GM21576 (cell line): ENCODE measurements at regions not wholly inside any gene's neighbourhood (a gene's known extent, or its start where the extent isn't known, plus 50 kb on each side); places are given as distances from the start of the nearest gene placed in this dataset.

Experiments used
- ATAC-seq: cut with Tn5 transposase; IDR thresholded peaks from one replicate; pipeline ENCODE4 v1.9.1; 2021; ENCODE audit warnings: mild to moderate bottlenecking, moderate library complexity; ENCODE audit not compliant: unreplicated experiment

GRCh38 chr13:109899316-109899715, 112.9 kb upstream of the IRS2 start:
- ATAC-seq: no peak

DNA sequence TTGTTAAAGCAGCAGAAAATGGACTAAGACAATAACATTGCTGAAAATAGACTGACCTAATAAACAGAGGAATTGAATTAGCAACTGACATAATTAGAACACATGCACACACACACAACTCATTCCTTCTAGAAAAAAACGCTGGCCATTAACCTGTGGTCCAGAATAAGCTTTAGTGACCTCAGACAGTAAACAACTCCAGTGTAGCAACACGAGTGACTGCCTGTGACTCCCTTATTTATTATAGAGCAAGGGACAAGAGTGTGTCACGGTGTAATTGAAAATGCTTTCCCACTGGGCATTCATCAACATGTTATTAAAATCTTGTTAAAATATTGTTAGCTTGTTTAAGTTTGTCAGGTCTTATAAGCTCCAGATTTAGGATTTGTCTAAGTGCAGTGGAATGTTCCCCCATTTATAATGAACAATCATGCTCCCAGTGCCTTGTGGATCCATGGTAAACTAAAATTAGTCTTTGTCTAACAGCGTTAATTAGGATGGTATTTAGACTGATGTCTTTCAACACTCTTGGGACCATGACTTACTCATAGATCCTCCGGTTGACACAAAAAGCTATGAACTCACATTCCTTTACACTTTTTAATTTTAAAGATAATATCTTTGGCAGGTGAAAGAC, 111.7 kb upstream of the IRS2 start:
- ATAC-seq: no peak

DNA sequence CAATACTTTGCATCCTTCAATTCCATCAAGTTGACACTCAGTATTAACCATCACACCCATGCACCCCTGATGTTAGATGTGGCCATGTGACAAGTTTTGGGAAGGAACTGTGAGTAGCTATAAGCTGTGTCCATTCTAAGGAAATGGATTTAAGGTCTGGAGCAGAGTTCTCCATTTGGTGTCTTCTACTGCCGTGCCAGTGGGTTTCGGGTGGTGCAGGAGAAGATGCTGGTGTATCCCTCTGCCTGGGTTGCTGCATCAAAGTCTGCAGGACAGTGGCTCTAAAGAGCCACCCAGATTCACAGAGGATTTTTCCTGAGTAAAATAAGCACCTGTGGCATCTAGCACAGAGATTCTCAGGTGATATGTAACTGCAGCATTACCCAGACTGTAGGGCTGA, 105.7 kb upstream of the IRS2 start:
- no peak for ATAC-seq

GRCh38 chr13:109885235-109885634, 98.9 kb upstream of the IRS2 start:
- no peak for ATAC-seq

DNA sequence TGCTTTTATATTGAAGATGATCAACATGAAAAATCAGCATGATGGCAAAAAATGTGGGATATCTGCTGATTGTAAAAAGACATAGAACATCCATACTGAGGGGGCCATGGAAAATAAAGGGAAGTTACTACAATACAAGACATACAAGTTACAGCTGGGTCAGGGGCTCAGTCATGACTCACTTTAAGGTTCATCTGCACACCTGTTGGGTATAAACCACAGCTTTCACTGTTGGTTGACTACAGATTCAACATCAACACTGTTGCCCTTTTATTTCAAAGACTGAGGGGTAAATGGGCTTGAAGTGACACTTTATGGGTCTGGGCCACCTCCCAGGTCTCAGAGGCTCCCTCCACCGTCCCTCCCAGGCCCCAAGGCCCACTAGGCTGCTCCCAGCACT, 98.1 kb upstream of the IRS2 start:
- no peak for ATAC-seq

GRCh38 chr13:109883181-109884180, 97.1 kb upstream of the IRS2 start:
- no peak for ATAC-seq

GRCh38 chr13:109881961-109882558, 95.7 kb upstream of the IRS2 start:
- ATAC-seq: no peak

DNA sequence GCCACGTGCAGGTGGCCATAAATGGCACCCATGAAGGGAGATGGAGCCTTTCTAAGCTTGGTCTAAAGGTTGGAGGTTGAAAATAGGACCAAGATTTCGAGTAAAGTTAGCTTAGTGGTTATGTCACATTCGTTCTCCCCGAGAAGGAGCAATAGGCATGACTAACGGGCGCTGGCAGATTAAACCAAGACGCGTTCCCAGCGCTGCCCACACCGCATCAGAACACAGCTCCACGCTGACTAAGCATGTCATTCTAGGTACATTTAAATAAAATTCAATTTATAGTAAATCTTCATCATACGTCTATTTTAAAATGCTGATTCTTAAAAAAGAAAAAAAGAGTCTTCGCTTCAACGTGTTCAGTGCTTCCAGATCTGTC, 95.0 kb upstream of the IRS2 start:
- ATAC-seq: no peak

DNA sequence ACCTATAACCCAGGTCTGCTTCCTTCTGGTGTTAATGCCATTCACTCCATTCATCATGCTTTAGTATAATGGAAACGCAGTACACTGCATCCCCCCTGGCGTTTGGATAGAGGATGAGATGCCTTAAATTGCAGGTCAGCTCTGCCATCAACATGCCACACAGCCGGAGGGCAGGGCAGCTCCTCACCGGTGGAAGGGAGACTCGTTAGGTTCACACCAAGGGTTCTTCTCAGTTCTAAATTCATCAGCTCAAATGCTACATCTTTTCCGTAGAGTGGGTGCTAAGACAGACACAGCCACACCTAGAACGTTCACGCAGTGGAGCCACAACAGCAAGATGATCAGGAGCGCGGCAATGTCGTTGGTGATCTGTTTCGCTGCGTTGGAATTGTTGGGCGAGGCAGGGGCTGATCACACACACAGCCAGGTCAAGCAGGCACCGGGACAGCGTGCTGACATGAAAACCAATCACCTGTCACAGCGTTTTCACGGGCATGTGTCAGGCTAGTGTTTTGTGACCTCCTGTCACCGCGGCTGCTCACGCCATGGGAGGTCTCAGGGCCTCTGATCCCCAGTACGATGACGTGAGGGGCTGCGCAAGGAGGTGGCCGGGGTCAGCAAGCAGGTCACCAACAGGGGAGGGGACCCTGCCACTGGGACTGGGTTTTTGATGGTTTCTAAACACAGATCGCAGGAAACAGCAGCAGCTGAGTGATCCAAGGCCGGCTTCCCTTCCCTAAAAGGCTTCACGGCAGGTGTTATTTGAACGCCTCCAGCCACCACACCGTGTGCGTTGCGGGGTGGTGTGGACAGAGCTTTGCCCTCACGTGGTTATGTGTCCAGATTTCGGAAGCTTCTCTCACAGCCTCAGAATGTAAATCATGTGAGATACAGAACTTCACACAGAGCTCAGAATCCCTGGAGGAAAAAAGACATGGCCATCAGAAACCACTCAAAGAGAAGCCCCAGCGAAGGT, 94.3 kb upstream of the IRS2 start:
- no peak for ATAC-seq

DNA sequence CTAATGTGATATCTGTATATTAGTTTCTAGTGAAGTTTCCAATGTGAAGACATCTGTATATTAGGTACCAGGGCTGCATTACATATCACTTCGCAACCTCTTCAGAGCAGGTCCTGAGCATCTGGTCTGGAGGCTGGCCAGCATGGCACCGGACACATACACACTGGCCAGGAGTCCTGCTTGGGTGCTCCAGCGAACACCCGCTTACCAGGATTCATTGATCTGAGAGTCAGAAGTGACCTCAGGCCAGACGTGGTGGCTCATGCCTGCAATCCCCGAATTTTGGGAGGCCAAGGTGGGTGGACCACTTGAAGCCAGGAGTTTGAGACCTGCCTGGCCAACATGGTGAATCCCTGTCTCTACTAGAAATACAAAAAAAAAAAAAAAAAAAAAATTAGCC, 93.0 kb upstream of the IRS2 start:
- ATAC-seq: no peak

DNA sequence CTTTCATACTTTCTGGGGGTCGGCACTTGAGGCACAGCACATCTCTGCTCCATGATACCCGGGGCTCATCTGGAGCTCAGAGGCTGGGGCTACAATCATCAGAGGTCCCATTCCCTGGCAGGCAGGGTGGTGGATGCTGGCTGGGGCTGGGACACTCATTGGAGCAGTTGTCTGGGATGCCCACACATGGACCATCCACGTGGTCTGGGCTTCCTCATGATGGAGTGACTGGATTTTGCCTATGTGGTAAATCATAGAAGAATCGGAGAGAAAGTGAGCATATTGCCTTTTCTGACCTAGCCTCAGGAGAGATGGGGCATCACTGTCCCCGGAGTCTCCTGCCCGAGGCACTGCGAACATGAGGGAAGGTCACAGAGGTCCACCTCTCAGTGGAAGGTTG, 91.4 kb upstream of the IRS2 start:
- no peak for ATAC-seq

GRCh38 chr13:109875746-109876145, 89.4 kb upstream of the IRS2 start:
- no peak for ATAC-seq

- no peak for ATAC-seq
Measured at GRCh38 chr13:109874484-109875454, 88.4 kb upstream of the IRS2 start.

- no peak for ATAC-seq
Measured at GRCh38 chr13:109873351-109874123, 87.2 kb upstream of the IRS2 start.

DNA sequence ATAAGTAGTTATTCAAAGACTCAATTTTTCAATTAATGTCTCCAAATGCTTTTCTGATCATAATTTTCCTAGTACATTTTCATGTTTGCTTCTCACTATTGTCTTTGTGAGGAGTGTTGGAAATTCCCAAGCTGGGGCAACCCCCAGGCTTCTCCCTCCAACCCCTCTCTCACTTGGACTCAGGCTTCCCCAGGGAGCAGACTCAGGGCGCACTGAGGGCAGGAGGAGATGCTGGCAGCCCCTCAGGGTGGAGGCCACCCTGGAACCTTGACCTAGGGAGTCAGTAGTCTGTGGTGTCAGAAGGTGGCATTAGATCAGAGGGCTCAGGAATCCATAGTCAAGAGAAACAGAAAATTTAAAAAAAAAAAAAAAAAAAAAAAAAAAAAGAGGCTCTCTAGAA, 86.5 kb upstream of the IRS2 start:
- ATAC-seq: no peak

GRCh38 chr13:109870696-109871370, 84.5 kb upstream of the IRS2 start:
- no peak for ATAC-seq

GRCh38 chr13:109870274-109870673, 83.9 kb upstream of the IRS2 start:
- no peak for ATAC-seq
